ENCODE measurements at regions not wholly inside any gene's neighbourhood (a gene's known extent, or its start where the extent isn't known, plus 50 kb on each side); places are given as distances from the start of the nearest gene placed in this dataset.

DNA sequence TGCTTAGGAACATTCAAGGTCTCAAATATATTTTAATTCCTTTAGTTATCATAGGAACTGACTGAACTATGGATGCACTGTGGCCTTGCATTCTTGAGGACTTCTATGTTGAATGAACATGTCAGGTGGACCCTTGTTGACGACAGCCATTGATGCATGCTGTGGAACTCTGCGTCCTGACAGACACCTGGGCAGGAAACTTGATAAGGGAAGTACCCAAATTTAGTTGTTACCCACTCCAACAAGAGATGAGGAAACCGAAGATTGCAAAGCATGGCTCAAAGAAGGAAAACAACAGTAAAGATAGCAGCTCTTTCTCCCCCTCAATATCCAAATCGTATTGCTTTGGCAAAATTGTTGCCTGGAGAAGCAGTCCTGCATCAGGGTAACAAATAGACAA lies 540.0 kb upstream of the NR3C2 start:
- in situ Hi-C loops (cut with HindIII; ENCODE audit: low sequenced_read_pairs), result no loop called here
- DNase-seq (ENCODE audit: low spot score), result no peak

DNA sequence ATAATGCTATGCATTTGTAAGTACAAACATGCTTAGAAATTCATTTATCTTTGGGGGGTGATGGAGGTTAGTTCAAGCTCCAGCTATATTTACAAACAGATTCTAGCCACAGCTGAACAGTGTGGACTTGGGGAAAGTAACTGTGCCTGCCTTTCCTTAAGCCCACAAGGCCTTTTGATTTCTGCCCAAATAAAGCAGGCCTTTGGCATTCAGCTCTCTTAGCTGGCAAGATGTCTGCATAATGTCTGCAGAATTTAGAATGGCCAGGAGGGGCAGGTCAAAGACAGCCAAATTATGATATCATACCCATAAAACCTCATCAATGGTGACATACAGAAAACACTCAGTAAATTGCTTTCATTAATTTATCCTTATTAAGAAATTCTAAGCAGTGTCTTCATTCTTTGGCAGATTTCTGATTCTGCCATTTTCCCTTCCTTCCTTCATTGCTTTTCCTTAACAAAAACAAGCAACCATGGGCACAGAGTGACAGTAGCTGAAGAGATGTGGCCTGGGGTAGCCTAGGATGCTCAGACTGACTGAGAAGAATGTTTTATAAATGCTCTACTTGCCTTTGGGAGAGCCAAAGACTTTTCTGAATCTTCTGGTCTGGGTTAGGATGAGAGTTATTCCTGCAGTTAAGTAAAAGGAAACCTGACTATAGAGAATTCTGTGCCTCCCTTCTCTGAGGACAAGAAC lies 538.7 kb upstream of the NR3C2 start:
- peak; percentile 49 for DNase-seq (ENCODE audit: low spot score)
- in situ Hi-C loops (cut with HindIII; ENCODE audit: low sequenced_read_pairs), result no loop called here

DNA sequence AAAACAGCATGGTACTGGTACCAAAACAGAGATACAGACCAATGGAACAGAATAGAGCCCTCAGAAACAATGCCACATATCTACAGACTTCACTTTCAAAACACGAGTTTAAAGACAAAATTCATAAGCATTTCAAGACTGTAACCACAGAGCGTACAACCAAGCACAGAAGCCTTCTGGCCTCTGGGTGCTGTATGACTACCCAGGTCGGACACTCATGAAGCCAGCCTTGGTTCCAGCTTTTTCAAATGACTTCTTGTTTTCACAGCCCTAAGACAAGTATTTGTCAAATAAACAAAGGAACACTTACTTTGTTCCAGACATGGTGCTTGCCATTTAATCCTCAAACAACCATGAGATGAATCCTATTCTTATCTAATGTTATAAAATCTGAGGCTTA lies 536.1 kb upstream of the NR3C2 start:
- in situ Hi-C loops (cut with HindIII; ENCODE audit: low sequenced_read_pairs), result no loop called here
- DNase-seq (ENCODE audit: low spot score), result no peak

DNA sequence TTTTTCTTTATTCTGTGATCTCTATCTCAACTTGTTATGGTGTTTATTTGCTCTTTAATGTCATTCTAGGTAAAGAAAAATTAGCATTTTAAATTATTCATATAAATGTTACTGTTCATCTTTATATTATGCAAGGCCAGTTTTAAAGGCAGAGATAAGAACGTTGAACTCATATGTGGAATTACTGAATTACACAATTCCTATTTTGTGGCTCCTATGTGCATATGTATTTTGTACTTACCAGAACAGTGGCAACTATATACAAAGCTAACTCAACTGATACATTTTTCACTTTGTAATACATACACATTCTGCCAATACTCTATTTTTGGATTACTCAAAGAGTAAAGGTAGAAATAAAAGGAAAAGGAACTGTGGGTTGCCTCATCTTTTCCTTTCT lies 533.2 kb upstream of the NR3C2 start:
- in situ Hi-C loops (cut with HindIII; ENCODE audit: low sequenced_read_pairs), result no loop called here
- DNase-seq (ENCODE audit: low spot score), result no peak

DNA sequence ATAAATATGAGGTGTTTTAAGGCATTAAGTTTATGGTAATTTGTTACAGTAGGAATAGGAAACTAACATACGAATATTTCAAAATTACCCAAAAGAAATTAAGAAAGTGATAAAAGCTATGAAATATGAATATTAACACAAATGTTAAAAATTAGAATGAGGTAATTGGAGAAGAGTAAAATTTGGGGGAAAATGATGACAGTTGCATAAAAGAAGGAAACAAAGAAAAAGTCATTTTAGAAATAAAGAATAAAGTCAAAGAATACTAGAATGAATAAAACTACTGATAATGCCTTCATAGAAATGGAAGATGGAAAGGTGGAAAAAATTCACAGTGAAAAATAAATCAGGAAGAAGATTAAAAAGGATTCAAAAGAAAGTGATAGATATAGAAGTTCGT lies 522.9 kb upstream of the NR3C2 start:
- DNase-seq (ENCODE audit: low spot score), result no peak
- in situ Hi-C loops (cut with HindIII; ENCODE audit: low sequenced_read_pairs), result no loop called here

DNA sequence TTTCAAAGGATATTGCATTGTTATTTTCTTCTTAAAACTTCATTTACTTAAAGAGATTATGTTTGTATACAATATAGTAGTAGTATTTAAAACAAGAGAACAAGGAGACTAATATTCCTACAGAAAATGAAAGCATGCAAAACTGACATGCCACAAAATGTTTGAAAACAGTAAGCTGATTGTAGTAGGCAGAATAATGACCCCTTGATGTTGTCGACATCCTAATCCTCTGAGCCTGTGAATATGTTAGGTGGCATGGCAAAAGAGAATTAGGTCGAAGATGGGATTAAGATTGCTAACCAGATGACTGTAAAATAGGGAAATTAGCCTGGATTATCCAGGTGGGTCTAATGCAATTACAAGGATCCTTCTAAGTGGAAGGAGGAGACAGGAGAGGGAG lies 522.2 kb upstream of the NR3C2 start:
- no peak for DNase-seq (ENCODE audit: low spot score)
- in situ Hi-C loops (cut with HindIII; ENCODE audit: low sequenced_read_pairs), result no loop called here

DNA sequence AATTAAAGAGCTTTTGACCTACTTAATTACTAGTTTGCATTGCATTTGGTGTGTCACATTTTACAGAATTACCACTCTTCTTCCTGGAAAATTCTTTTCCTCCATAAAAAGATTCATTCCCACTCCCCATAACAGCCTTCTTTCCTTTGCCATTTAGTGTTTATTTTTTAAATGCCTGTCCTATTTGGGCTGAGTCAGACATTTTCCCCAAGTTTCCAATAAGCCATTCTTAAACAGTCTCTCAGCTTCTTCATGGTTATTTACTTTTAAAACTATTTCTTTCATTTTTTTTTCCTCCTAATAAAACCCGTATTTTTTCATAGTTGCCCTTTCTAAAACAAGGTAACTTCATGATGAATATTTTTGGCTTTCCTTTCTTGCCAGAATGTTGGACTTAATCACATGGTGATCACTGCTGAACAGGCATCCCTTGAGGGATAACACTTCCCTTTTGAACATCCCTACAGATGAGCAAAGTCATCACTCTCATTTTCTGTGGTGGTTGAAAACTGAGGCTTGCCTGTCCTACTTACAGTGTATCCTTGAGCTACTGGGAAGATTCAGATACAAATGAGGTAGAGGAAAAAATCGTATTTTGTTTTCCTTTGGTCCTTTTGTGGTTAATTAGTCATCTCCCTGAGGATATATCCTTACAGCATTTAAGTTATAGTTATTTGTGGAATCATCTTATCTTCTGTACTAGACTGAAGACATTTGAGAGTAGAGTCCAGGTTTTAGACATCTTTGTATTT lies 520.5 kb upstream of the NR3C2 start:
- no peak for DNase-seq (ENCODE audit: low spot score)
- in situ Hi-C loops (cut with HindIII; ENCODE audit: low sequenced_read_pairs), result no loop called here

DNA sequence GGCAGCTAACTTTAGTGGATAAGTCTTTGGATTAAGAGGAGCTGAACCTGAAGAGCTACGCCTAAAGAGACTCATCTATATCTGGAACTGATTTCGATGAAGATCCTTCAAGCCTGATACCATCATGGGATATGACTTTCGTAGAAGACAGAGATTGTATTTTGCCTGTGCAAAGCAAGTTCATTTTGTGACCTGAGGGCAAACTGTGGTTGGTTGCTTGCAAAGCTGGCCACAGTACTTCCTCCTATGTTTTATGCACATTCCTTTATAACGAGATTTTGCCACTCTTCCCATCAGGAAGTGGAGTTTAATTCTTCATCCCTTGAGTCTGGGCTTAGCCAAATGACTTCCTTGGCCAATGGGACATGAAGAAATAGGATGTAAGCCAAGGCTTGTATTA lies 519.3 kb upstream of the NR3C2 start:
- DNase-seq (ENCODE audit: low spot score), result no peak

DNA sequence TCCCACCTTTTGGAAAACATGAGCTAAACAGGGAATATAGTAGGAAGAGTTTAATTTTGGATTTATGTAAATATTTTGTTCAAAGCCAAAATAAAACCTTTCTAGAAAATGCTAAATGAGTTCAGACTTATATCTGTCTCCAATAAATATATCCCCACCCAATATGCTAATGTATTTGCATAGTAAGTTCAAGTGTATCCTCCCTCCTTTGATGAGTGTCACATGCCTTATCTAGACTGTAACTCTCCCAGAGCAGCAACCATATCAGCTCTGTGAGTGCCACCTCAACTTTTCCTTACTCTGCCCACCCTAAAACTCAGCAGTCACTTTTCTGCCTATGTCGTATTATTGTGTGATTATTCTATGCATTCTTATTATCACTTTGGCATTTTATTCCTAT lies 516.1 kb upstream of the NR3C2 start:
- in situ Hi-C loops (cut with HindIII; ENCODE audit: low sequenced_read_pairs), result no loop called here

More for the DNA sequence above, 519.3 kb upstream of the NR3C2 start:
- in situ Hi-C loops (cut with HindIII; ENCODE audit: low sequenced_read_pairs), result no loop called here

DNA sequence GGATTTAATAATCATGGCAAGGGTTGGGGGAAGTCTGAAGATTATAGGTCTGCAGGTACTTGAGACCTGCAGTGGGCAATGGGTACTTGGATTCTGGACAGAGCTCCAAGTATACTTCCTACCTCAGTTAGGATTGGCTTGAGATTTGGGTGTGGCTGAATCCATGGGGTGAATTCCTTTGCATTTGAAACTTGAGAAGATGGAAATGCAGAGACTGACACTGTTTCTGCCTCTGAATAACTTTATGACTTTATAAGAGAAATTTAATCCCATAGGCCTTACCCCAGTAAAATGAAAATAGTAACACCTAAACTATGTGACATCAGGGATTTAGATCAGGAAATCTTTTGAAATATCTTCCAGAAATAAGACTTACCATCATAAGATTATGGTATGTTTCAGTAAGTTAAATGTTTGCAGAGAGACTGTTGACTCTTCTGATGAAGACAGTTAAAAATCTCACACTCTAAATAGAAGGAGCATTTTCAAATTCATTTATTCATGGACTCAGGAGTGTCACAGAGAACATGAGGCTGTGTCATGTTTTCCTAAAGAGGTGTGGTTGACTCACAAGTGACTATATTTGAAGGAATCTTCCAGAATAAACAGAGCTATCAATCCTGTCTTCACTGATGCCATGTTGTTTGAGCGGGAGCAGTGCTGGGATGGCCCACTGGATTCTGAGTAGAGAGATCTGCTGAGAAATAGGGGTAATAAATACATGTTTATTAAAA lies 513.5 kb upstream of the NR3C2 start:
- in situ Hi-C loops (cut with HindIII; ENCODE audit: low sequenced_read_pairs), result no loop called here
- DNase-seq (ENCODE audit: low spot score), result no peak

More for the DNA sequence above, 516.1 kb upstream of the NR3C2 start:
- DNase-seq (ENCODE audit: low spot score), result no peak

DNA sequence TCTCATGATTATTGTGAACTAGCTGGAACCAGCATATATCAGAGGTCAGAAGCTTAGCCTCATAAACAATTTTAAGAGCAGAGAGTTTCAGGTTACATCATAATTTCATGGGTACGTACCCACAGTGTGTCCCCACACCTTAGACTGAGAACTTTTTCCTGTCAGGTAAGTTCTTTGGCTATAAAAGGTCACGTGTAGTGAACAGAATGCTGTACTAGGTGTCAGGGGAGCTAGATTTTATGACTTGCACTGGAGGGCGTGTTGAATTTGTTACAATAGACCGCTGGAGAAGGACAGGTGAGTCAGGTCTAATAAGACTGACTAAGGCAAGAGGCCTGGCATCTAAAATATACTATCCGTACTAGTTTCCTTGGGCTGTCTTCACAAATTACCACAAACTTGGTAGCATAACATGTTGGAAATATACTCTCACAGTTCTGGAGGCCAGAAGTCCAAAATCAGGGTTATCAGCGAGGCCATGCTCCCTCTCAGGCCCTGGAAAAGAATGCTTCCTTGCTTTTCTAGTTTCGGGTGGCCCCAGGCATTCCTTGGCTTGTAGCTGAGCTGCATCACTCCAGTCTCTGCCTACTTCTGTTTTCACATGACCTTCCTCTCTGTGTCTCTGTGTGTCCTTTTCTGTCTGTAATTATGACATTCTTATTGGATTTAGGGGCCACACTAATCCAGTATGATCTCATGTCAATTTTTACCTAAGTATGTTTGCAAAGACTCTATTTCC lies 512.0 kb upstream of the NR3C2 start:
- no peak for DNase-seq (ENCODE audit: low spot score)
- in situ Hi-C loops (cut with HindIII; ENCODE audit: low sequenced_read_pairs), result no loop called here

DNA sequence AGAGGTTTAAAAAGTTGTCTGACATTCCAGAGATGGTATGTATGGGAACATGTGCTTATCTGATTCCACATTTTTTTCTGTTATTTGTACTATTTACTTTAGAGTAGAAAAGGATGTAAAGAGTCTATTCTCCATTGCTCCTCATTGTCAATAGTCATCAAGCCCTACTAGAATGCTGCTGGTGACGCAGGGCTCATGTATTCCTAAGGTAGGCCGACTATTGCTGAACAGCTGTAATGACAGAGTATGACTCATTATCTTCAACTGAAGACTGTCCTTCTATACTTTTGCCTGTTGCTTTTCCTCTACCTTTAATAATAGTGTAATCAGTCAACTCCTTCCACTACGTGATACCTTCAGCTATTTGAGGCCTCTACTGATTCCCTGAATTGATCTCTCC lies 509.1 kb upstream of the NR3C2 start:
- DNase-seq (ENCODE audit: low spot score), result no peak
- in situ Hi-C loops (cut with HindIII; ENCODE audit: low sequenced_read_pairs), result no loop called here

DNA sequence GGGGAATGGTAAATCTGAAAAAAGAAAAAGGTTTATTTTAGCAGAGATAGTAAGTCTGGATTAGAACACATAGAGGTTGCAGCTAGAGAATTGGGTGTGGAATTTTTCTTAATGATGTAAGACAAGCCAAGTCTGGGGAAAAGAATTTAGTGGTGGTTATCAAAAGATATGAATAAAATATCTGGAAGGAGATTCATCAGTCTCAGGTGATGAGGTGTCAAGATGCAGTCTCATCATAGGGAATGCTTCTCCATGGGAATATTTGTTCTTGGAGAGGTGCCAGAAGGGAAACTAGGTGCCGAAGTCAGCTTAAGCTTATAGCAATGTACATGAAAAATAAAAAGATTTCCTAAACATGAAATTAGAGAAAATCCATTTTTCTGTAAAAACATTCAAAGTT lies 504.1 kb upstream of the NR3C2 start:
- in situ Hi-C loops (cut with HindIII; ENCODE audit: low sequenced_read_pairs), result no loop called here
- DNase-seq (ENCODE audit: low spot score), result no peak

DNA sequence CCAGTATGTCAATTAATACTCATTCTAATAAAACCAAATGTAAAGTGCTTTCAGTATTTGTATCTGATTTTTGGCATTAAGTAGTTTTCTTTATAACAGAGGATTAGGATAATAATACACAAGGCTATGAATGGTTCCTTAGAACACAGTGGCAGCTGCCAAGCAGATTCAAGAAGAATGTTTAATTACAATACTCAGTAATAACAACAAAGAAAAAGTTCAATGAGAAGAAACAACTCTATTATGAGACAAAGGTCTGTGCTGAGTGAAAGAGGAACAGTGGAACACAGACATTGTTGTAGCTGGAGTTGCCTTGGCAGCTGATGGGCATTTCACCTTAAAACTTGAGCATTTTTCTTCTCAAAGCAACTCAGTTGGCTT lies 502.6 kb upstream of the NR3C2 start:
- no peak for DNase-seq (ENCODE audit: low spot score)
- in situ Hi-C loops (cut with HindIII; ENCODE audit: low sequenced_read_pairs), result no loop called here

DNA sequence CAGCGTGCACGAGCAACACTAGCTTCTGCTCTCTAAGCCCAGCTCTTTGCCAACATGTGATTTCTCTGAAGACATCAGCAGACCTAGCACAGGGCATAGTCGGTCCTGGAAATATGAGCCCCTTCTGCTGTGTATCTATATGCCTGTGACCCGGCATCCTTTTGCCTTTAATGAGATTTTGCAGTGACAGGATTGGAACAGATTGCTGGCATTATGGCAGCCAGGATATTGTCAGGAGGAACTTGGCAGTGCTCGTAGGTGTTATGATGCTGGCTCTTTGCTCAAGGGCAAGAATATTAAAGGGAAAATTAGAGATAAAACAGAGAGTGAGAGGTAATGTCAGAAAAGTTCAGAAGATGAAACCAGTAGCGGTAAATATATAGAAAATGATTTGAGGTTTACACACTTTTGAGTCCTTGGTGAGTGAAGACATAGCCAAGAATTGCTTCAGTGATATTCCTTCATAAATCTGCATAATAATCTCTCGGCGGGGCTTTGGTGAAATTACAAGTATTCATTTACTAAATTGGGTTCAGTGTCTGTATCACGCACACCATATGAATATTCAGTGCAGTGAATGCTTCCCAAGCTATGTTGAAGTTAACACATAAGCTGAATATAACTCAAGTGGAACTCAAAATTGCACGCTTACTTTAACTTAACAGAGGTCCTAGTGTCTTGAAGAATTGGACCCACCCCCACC lies 502.1 kb upstream of the NR3C2 start:
- DNase-seq (ENCODE audit: low spot score), result peak; percentile 20
- in situ Hi-C loops (cut with HindIII; ENCODE audit: low sequenced_read_pairs), result no loop called here

DNA sequence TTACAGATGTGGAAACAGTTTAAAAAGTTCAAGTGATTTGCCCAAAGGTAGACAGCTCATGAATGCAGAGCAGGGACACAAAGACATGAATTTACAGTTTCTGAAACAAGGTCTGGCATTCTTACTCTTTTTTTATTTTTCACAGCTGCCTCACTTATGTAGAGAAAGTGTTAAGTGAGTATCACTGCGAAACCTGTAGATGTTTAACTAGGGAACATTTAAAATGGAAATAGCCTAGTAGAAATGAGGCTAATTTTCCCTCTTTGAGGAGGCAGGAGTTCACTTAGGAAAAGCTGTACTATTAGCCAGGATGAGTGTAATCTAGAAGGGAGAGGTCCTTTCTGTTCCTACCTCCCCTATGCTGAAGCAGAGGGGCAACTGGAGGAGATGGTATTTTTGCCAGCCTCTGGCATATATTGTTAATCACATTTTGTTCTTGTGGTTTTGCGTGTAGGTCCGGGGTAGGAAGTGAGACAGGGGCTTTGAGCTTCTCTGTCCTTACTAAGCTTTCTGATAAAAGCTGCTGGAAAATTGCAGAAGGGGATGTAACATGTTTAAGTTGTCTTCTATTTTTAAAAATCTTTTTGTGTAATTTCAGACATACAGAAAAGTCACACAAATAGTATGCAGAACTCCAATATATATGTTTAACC lies 492.8 kb upstream of the NR3C2 start:
- in situ Hi-C loops (cut with HindIII; ENCODE audit: low sequenced_read_pairs), result no loop called here
- DNase-seq (ENCODE audit: low spot score), result no peak

DNA sequence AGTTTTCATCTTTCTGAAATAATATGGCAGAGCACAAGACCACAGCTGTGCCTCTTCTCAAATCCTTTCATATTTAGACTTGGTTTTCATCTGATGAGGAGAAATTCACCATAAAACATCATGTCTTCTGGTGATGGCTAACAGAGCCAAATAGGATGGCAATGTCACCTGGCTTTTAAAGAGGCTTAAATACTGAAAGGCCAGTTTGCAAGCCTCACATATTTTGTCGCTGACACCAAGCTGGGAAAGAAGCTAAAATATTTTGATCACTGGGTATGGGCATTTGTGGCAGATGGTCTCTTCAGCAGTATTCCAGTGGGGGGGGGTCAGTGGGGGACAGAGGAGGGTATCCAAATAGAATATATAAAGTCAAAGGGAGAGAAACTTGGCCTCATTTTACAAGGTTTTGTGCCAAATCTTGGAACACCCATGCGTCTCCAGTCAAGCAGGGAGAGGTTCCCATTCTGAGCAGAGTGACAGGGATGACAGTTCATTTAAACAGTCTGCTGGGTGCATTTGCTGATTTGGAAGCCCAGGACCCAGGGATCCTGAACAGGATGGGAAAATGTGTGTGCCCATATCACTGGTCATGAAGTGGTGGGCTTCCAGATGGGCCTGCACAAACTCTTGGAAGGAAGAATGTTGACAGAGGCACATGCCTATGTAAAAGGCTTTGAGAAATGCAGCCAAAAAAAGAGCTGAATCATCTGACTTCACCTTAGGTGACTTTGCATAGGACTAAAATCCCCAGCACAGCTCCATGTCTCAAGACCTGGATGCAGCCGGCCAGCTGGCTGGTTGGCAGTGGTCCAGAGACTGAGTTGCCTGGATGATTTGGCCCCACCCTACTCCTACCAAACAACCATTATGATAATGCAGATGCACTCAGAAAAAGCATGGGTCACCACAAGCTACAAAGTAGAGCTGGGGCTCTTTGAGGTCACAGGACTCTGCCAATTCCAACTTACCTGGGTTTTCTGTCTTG lies 484.4 kb upstream of the NR3C2 start:
- in situ Hi-C loops (cut with HindIII; ENCODE audit: low sequenced_read_pairs), result no loop called here
- DNase-seq (ENCODE audit: low spot score), result peak; percentile 56

DNA sequence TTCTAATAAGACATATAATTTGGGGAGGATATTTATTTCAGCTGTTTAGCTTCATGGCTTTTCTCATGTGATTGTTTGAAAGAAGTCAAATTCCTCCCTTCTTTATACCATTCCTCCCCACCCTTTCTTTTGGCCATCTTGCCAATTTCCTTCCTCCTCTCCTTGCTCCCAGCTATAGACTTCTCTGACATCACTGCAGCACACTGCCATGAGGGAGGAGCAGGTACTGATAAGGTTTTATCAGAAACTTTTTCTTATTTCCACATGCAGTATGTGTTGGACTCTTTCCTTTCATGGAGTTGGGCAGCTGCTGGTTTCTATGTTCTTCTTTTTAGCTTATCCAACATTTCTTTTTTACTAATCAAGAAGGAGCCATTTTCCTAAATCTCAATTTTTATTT lies 481.7 kb upstream of the NR3C2 start:
- no peak for DNase-seq (ENCODE audit: low spot score)
- in situ Hi-C loops (cut with HindIII; ENCODE audit: low sequenced_read_pairs), result no loop called here
